Mucosa of gallbladder (tissue), 1 donor: ENCODE measurements at regions not wholly inside any gene's neighbourhood (a gene's known extent, or its start where the extent isn't known, plus 50 kb on each side); places are given as distances from the start of the nearest gene placed in this dataset.
"Not testable (repeated sequence)": the region's sequence is repeated elsewhere in the genome, so short reads cannot be mapped to it uniquely, and the experiment has no call there.

Experiments used
- DNase-seq: peaks from one replicate; pipeline ENCODE4 v3.0.0-alpha.2; 2020; ENCODE audit warnings: low spot score
- donor health status: DM: no; HTN: no; CAD: no.

DNA sequence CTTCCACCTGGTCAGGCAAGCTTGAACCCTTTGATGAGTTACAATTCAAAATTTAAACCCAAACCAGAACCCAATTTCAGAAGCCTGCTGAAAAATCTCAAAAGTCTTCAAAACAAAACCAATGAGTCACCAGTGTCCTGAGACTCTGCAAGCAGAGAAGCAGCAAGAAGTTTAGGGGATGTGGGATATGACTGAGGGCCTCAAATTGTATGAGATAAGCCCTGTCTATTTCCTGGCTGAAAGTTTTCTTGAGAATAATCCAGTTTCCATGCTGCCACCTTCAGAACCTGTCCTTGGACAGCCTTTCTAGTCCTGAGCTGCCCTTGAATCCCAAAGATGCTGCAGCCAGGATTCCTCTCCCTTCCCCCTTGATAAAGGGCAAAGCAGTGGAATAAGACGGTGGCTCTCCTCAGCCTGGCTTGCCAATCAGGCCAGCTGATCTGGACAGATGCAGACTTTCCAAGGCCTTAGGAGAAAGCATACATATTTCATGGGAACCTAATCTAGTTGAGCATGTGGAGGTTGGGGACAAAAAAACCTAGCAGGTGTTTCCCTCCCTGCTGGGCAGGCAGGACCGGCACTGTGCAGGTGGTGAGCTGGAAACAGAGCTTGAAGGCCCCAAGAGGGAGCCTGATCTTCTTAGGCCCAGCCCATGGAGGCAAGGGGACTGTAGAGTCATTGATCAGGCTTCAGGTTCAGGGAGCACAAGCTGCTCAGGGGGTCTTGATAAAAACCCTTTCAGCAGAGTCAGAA is 278.0 kb upstream of the MGAT5 start:
- DNase-seq = no peak

GRCh38 chr2:133976659-133977058 is 277.2 kb upstream of the MGAT5 start:
- DNase-seq = no peak

GRCh38 chr2:133977405-133977804 is 276.5 kb upstream of the MGAT5 start:
- no peak for DNase-seq

- no peak for DNase-seq
Measured at GRCh38 chr2:133982256-133982655, 271.6 kb upstream of the MGAT5 start.

DNA sequence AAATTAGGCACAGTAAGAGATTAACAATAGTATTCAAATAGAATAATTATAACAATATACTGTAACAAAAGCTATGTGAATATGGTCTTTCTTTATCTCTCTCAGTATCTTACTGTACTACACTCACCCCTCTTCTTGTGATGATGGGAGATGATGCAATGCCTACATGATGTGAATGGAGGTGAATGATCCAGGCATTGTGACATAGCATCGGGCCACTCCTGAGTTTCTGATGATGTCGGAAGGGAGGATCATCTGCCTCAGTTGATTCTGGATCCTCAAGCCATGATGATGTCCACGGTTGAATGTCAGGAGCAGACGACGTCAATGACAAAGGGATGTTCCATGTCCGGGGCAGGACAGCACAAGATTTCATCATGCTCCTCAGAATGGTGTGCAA is 268.3 kb upstream of the MGAT5 start:
- DNase-seq = no peak

- no peak for DNase-seq
Measured at GRCh38 chr2:133986081-133986837, 267.6 kb upstream of the MGAT5 start.

- DNase-seq = no peak
Measured at GRCh38 chr2:133986881-133987795, 266.7 kb upstream of the MGAT5 start.

GRCh38 chr2:133988316-133988891 is 265.5 kb upstream of the MGAT5 start:
- DNase-seq = no peak

DNA sequence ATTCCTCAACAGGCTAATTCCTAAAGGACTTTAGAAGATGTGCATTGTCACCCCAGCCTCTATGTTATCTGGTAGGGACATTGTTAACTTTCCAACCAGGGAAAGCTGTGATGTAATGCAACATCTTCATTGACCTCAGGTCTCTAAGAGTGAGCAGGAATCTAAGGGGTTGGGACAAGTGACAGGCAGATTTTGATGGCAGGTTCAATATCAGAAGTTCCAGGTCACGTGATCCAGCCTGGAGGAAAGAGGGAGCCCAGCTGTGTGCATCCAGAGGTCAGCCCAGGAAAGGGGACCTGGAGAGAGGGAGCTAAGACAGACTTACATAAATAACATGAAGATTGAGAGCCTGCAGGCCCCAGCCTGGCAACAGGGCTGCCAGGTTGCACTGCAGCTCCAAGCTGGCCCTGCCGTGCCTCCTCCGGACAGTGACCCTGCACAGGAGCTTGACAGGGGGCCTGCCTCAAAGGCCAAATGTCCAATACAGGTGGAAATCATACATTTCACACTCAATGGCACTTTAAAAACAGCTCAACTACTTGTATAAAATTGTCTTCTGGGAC is 262.2 kb upstream of the MGAT5 start:
- DNase-seq = no peak

GRCh38 chr2:133992454-133992853 is 261.4 kb upstream of the MGAT5 start:
- no peak for DNase-seq

DNA sequence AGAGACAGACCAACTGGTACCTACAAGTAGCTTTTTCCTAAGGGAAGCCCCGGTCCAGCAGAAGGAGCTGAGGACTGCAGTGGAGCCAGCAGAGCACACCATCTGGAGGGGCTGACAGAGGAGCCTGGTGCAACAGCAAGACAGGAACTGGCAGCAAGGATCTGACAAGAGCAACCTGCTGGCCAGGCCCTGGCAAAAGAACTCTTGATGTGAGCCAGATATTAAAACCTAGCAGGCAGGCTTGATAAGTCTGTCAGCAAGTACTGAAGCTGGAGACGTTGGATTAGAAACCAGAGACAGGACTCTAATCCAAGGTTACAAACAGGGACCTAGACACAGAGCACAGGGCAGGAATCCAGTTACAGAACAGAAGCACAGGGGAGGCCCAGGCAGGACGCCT is 260.7 kb upstream of the MGAT5 start:
- peak; percentile 42 for DNase-seq

DNA sequence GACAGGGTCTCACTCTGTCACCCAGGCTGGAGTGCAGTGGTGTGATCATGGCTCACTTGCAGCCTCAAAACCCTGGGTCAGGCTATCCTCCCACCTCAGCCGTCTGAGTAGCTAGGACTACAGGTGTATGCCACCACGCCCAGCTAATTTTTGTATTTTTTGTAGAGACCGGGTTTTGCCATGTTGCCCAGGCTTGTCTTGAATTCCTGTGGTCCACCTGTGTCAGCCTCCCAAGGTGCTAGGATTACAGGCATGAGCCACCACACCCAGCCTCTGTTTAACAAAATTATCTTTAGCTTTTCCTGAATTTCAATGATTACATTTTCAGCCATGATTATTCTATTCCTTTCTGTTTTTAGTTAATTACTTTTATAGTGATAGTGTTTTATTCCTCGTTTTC is 255.1 kb upstream of the MGAT5 start:
- not testable (repeated sequence) for DNase-seq

DNA sequence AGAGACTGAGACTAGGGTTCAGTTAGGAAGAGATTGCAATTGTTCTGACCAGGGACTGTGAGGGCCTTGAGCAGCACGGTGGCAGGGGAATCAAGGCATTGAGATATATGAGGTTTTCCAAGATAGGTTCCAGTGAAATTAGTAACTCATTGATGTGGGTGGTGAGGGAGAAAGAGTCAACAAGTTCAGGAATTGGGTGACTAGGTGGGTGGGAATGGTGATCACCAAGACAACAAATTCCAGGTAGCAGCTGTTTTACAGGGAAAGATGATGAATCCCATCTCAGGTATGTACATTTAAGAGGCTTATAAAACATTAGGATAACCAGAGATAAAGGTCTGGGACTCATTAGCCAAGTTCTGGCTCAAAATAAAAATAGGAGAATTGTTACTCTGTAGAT is 251.5 kb upstream of the MGAT5 start:
- DNase-seq = no peak

- DNase-seq = no peak
Measured at GRCh38 chr2:134002921-134003320, 251.0 kb upstream of the MGAT5 start.

DNA sequence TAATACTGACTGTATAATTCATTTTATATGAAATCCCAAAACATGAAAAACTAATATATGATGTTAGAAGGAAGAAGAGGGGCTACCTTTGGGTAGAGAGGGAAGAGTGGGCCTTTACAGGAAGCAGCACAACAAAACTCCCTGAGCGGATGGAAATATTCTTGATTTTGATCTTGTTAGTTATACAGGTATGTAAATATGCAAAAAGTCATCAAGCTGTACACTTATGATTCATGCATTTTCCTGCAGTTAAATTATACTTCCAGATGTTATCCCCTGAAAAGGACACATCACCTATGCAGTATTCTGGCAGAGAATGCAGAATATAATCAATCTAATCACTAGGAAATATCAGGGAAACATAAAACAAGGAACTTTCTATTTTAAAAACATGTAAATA is 249.4 kb upstream of the MGAT5 start:
- no peak for DNase-seq

GRCh38 chr2:134008837-134009236 is 245.0 kb upstream of the MGAT5 start:
- no peak for DNase-seq

DNA sequence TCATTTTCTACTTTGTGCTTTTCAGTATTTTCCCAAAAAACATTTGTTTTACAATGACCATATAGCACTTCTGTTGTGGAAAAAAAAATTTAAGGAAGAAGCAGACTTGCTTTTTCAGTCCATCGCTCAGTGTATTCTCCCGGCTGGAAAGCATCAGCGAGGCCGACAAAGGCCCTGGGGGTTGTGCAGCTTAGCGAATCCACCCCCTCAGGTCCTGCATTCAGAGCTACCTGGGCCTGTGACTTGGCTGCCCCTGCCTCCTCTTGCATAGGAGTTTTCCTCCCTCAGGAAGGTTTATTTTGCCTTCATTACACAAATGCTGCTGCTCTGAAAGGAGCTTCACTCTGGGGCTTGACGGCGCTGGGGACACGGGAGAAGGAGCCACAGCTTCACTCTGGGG is 244.4 kb upstream of the MGAT5 start:
- DNase-seq = no peak

DNA sequence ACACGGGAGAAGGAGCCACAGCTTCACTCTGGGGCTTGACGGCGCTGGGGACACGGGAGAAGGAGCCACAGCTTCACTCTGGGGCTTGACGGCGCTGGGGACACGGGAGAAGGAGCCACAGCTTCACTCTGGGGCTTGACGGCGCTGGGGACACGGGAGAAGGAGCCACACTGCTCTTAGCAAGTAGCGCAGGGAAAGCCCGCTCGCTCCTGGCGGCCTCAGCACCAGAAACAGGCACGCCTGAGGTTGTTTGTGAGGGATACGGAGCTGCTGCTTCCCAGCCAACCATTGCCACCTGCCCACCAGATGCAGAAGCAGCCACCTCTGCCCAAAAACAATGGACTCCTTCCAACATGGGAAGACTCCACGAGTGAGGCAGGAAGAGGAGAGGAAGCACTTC is 244.0 kb upstream of the MGAT5 start:
- not testable (repeated sequence) for DNase-seq

DNA sequence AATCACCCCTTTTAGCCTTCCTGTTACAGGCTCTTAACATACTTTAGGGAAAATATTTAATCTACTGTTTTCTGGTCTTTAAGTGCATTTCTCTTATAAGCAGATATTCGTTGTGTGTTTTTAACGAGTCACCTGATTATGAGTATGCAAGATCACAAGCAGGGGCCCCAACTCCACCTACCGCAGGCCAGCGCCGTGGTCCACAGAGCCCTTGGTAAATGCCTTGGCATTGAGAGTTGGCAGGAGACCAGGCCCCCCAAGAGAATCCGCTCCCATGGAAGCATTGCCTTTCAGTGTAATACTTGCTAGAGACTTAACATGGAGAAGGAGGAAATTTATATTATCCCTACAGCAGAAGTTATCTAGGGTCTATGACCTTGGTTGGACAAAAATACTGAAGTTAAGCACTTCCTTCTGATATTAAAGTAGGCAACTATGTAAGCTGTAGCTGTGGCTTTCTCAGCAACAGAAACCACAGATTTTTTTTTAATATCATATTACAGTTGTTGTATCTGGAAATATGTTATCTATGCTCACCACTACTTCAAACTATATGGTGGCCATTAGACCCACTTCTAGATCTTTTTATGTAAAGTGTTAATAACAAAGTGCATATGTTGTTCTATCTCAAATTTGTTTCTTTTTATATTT is 241.8 kb upstream of the MGAT5 start:
- DNase-seq = no peak

GRCh38 chr2:134014196-134014960 is 239.5 kb upstream of the MGAT5 start:
- DNase-seq = no peak
